Panc1 (cell line): ENCODE measurements at regions not wholly inside any gene's neighbourhood (a gene's known extent, or its start where the extent isn't known, plus 50 kb on each side); places are given as distances from the start of the nearest gene placed in this dataset.

Experiments
- ATAC-seq: fragments of 200-7000 bp; cut with Tn5 transposase; 2 replicates; pipeline ENCODE4 v1.9.1; 2020; ENCODE audit warnings: mild to moderate bottlenecking, moderate library complexity
- BruUV-seq: library from RNA; stranded (reverse); fragments of 400-500 nt; replicated peaks from 2 replicates; lab custom pipeline; 2021; lab: Mats Ljungman, UMichigan
- CTCF ChIA-PET: fragments of 300-600 bp; sonication (Branson Sonifier 250); formaldehyde crosslinking; loops from one replicate; lab custom pipeline; 2022; ENCODE audit warnings: antibody characterized with exemption; lab: Charles Lee
- POLR2A ChIA-PET: fragments of 300-600 bp; sonication (Branson Sonifier 250); formaldehyde crosslinking; loops from one replicate; lab custom pipeline; 2022; ENCODE audit warnings: antibody characterized with exemption; lab: Charles Lee
- DNase-seq: peaks from one replicate; pipeline ENCODE4 v3.0.0-alpha.2; 2010; ENCODE audit warnings: low read depth, low spot score
- H3K27ac ChIP-seq: 2 replicates; pipeline ENCODE4 v1.5.1; 2011; ENCODE audit warnings: mild to moderate bottlenecking, low read length, inconsistent platforms
- H3K27me3 ChIP-seq: fragments of 200-500 bp; sonication (Bioruptor generic); 2 replicates; pipeline ENCODE4 v1.6.0; 2014; ENCODE audit warnings: low read length, inconsistent platforms; ENCODE audit not compliant: control insufficient read depth, insufficient read depth
- H3K36me3 ChIP-seq: fragments of 200-500 bp; sonication (Bioruptor generic); 2 replicates; pipeline ENCODE4 v1.5.1; 2014; ENCODE audit warnings: inconsistent platforms, mild to moderate bottlenecking, low read length, moderate library complexity; ENCODE audit not compliant: control insufficient read depth, insufficient read depth
- H3K4me1 ChIP-seq: 2 replicates; pipeline ENCODE4 v1.5.1; 2011; ENCODE audit warnings: inconsistent platforms, mild to moderate bottlenecking, low read length, moderate library complexity; ENCODE audit not compliant: control insufficient read depth, insufficient read depth
- H3K4me3 ChIP-seq, 2 experiments: 2 replicates each; pipeline ENCODE4 v1.5.1; 2011 to 2012; ENCODE audit warnings: low read depth in 2 of 2, low read length in 2 of 2, mild to moderate bottlenecking in 2 of 2, inconsistent platforms in 1 of 2, moderate library complexity in 1 of 2
- H3K9me3 ChIP-seq: fragments of 200-500 bp; sonication (Bioruptor generic); 2 replicates; pipeline ENCODE4 v1.5.1; 2014; ENCODE audit warnings: low read depth, mild to moderate bottlenecking, inconsistent platforms, low read length, moderate library complexity; ENCODE audit not compliant: control insufficient read depth, insufficient read depth
- POLR2AphosphoS5 ChIP-seq: IDR thresholded peaks from 2 replicates; pipeline ENCODE4 v1.6.1; 2012; ENCODE audit warnings: mild to moderate bottlenecking, low read depth, low read length, moderate library complexity
- REST ChIP-seq, 2 experiments: IDR thresholded peaks; 2 replicates each; pipeline ENCODE4 v1.6.1; 2011 to 2012; ENCODE audit warnings: low read depth in 2 of 2, control low read depth in 1 of 2, low read length in 1 of 2, mild to moderate bottlenecking in 1 of 2, moderate library complexity in 1 of 2; ENCODE audit not compliant: insufficient read depth in 1 of 2
- TCF7L2 ChIP-seq: IDR thresholded peaks from 2 replicates; pipeline ENCODE4 v1.6.1; 2011; ENCODE audit warnings: mild to moderate bottlenecking, low read depth, low read length, inconsistent platforms
- in situ Hi-C: cut with HindIII; loops from 2 replicates; pipeline ENCODE4 v1.10.0; 2016; ENCODE audit warnings: low sequenced_read_pairs, low pct_unique_long_range_greater_than_20kb
- intact Hi-C: fragments of 100-400 bp; cut with micrococcal nuclease; formaldehyde crosslinking; loops from one replicate; pipeline ENCODE4 v1.10.0; 2022; ENCODE audit not compliant: unreplicated experiment

GRCh38 chr1:30808067-30808662, 50.6 kb upstream of the LAPTM5 start:
- Histone ChIP-seq H3K4me3 (no peak overlapping the region), H3K36me3 (no peaks in the 10 kb centered on the region), H3K4me1 (peaks cover 14% of the 10 kb centered on the region), H3K27me3 (no peaks in the 10 kb centered on the region), H3K9me3 (no peaks in the 10 kb centered on the region), H3K27ac (no peak overlapping the region)
- in situ Hi-C loops = loop anchor here (25.0 kb wide), 1 partner anchor 104 kb away; the partner anchor contains the start of gene SDC3
- ChIA-PET POLR2A (no interaction called here), CTCF (interaction anchor here (0.6 to 1.0 kb wide), 3 partner anchors 24 to 103 kb away, joined by 3 to 8 read pairs (median 7); no protein-coding TSS in a partner anchor)
- no TSS peak for BruUV-seq
- TF ChIP-seq REST (IDR thresholded peaks at IDR 0.05; ENCODE audit: insufficient read depth in 1 of 2, low read depth in 2 of 2, low read length in 1 of 2) = no peak
- DNase-seq (no peak), ATAC-seq (no peak)
- intact Hi-C loops = no loop called here

GRCh38 chr1:30807318-30808066, 49.9 kb upstream of the LAPTM5 start:
- in situ Hi-C loops (loop anchor here (25.0 kb wide), 1 partner anchor 105 kb away; the partner anchor contains the start of gene SDC3), intact Hi-C loops (no loop called here)
- ChIA-PET POLR2A (no interaction called here), CTCF (interaction anchor here (0.6 to 1.0 kb wide), 3 partner anchors 24 to 103 kb away, joined by 3 to 8 read pairs (median 7); no protein-coding TSS in a partner anchor)
- no peak for TF ChIP-seq POLR2AphosphoS5
- no peak for TF ChIP-seq TCF7L2
- no peak for TF ChIP-seq REST (IDR thresholded peaks at IDR 0.05; ENCODE audit: insufficient read depth in 1 of 2, low read depth in 2 of 2, low read length in 1 of 2)
- Histone ChIP-seq H3K9me3 (no peaks in the 10 kb centered on the region), H3K27me3 (no peaks in the 10 kb centered on the region), H3K36me3 (no peaks in the 10 kb centered on the region), H3K4me1 (peaks cover 14% of the 10 kb centered on the region), H3K4me3 (no peak overlapping the region), H3K27ac (no peak overlapping the region)
- BruUV-seq = no TSS peak
- DNase-seq = no peak
- no peak for ATAC-seq
